Hepatocyte (in vitro differentiated cells): ENCODE measurements at regions not wholly inside any gene's neighbourhood (a gene's known extent, or its start where the extent isn't known, plus 50 kb on each side); places are given as distances from the start of the nearest gene placed in this dataset.
A peak's percentile ranks its signal among the peaks of the same experiment; 100 is the strongest.

Experiments
- DNase-seq: peaks from one replicate; pipeline ENCODE4 v3.0.0-alpha.2; 2016; ENCODE audit warnings: low spot score
- H2AFZ ChIP-seq: fragments of 200-600 bp; sonication (generic); 2 replicates; pipeline ENCODE4 v1.6.0; 2016; ENCODE audit warnings: antibody characterized with exemption, mild to moderate bottlenecking
- H3K27ac ChIP-seq: fragments of 200-600 bp; sonication (generic); 2 replicates; pipeline ENCODE4 v1.5.1; 2016; ENCODE audit warnings: mild to moderate bottlenecking
- H3K27me3 ChIP-seq: fragments of 200-600 bp; sonication (generic); 2 replicates; pipeline ENCODE4 v1.6.1; 2016
- H3K36me3 ChIP-seq: fragments of 200-600 bp; sonication (generic); replicated peaks from 2 replicates; pipeline ENCODE4 v1.5.1; 2016; ENCODE audit warnings: low read depth; ENCODE audit not compliant: insufficient read depth
- H3K4me1 ChIP-seq: fragments of 200-600 bp; sonication (generic); 2 replicates; pipeline ENCODE4 v1.5.1; 2016; ENCODE audit warnings: mild to moderate bottlenecking, moderate library complexity; ENCODE audit not compliant: insufficient read depth
- H3K4me2 ChIP-seq: fragments of 200-600 bp; sonication (generic); 2 replicates; pipeline ENCODE4 v1.6.0; 2016
- H3K4me3 ChIP-seq: fragments of 200-600 bp; sonication (generic); 2 replicates; pipeline ENCODE4 v1.5.1; 2016; ENCODE audit warnings: mild to moderate bottlenecking
- H3K79me2 ChIP-seq: fragments of 200-600 bp; sonication (generic); 2 replicates; pipeline ENCODE4 v1.6.0; 2017; ENCODE audit warnings: mild to moderate bottlenecking
- H3K9me2 ChIP-seq: fragments of 200-600 bp; sonication (generic); replicated peaks from 2 replicates; pipeline ENCODE4 v1.6.0; 2017; ENCODE audit warnings: mild to moderate bottlenecking; ENCODE audit not compliant: insufficient read depth
- H3K9me3 ChIP-seq: fragments of 200-600 bp; sonication (generic); 2 replicates; pipeline ENCODE4 v1.5.1; 2016; ENCODE audit warnings: low read depth, mild to moderate bottlenecking
- H4K20me1 ChIP-seq: fragments of 200-600 bp; sonication (generic); 2 replicates; pipeline ENCODE4 v1.6.0; 2016; ENCODE audit warnings: mild to moderate bottlenecking; ENCODE audit not compliant: insufficient read depth, poor library complexity, severe bottlenecking
- EZH2 ChIP-seq: fragments of 200-600 bp; sonication (generic); IDR thresholded peaks from 2 replicates; pipeline ENCODE4 v1.6.1; 2016; ENCODE audit warnings: antibody characterized with exemption, mild to moderate bottlenecking, borderline replicate concordance
- EZH2phosphoT487 ChIP-seq: fragments of 200-600 bp; sonication (generic); IDR thresholded peaks from one replicate; pipeline ENCODE4 v1.6.1; 2018; ENCODE audit warnings: antibody characterized with exemption, mild to moderate bottlenecking, low read depth, moderate library complexity; ENCODE audit not compliant: unreplicated experiment, severe bottlenecking
- WGBS: methylation state at CpG from one replicate; pipeline ENCODE4 v1.1.6; 2016; ENCODE audit warnings: low lambda C conversion rate; ENCODE audit errors: missing lambda C conversion rate; 5-methylcytosine and 5-hydroxymethylcytosine counted together
- TF ChIP-seq, protein P1 (sequence below): fragments of 200-600 bp; sonication (generic); IDR thresholded peaks from 2 replicates; pipeline ENCODE4 v1.5.1; 2016; ENCODE audit warnings: antibody characterized with exemption, mild to moderate bottlenecking; ENCODE audit not compliant: poor library complexity

DNA sequence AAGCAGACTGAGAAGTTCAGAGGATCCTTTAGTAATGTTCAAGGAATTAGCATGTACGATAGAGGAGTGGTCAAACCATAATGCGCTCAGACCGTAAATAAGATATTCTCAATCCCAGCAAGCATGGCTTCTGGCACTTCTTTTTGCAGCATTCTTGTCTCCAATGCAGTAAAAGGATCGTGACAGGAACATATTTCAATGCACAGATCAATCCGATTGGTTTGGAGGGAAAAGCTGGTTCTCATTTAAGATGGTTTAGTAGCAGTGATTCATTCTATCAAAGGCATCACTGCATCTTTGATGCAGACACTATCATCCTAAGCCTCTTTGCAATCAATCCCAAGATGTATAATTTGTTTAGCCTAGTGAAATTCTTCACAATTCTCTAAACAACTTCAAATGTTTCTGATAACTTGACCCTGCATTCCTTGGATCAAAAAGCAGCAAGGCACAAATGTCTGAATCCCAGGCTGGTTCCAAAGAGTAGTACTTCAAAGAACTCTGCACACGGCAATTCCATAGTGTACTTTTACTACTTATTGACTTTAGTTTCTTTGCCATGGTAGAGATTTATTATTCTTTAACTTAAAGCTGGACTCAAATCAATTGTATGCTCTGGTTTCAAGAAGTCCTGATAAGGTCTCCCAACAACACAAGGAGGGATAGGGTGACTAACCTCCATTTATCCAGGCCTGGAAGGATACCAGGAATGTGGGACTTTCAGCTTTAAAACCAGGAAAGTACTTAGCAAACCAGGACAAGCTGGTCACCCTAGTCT is 96.8 kb upstream of the MDM1 start:
- Histone ChIP-seq H3K4me2 (peak overlapping the region; percentile 11), H3K9me2 (no peaks in the 10 kb centered on the region), H4K20me1 (no peaks in the 10 kb centered on the region), H2AFZ (no peak overlapping the region), H3K4me1 (peaks cover 6% of the 10 kb centered on the region), H3K27me3 (no peaks in the 10 kb centered on the region), H3K27ac (peak overlapping the region; percentile 57), H3K36me3 (no peaks in the 10 kb centered on the region), H3K79me2 (no peaks in the 10 kb centered on the region), H3K4me3 (no peak overlapping the region), H3K9me3 (no peaks in the 10 kb centered on the region)
- TF ChIP-seq EZH2 (no peak), EZH2phosphoT487 (no peak)
- TF ChIP-seq, protein P1, sequence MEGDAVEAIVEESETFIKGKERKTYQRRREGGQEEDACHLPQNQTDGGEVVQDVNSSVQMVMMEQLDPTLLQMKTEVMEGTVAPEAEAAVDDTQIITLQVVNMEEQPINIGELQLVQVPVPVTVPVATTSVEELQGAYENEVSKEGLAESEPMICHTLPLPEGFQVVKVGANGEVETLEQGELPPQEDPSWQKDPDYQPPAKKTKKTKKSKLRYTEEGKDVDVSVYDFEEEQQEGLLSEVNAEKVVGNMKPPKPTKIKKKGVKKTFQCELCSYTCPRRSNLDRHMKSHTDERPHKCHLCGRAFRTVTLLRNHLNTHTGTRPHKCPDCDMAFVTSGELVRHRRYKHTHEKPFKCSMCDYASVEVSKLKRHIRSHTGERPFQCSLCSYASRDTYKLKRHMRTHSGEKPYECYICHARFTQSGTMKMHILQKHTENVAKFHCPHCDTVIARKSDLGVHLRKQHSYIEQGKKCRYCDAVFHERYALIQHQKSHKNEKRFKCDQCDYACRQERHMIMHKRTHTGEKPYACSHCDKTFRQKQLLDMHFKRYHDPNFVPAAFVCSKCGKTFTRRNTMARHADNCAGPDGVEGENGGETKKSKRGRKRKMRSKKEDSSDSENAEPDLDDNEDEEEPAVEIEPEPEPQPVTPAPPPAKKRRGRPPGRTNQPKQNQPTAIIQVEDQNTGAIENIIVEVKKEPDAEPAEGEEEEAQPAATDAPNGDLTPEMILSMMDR, result no peak
- peak; percentile 44 for DNase-seq
- 53% methylated on average over 6 of the region's 6 CpGs for WGBS

DNA sequence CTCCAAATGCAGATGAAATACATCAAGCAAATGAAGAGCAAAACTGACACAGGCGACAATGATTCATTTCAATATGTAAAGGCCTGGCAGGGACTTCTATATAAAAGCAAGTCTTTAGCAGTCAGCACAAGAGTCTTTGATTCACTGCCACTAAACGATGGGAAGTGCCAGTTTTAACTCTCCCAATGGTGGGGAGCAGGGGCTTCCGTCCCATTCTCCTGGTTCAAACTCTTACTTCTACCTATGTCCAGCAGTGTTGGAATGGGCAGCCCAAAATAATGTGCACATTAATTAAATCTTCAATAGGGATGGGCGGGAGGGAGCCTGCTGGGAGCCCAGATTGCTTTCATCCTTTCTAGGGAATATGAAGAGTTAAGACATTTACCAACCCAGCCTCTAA is 97.5 kb upstream of the MDM1 start:
- Histone ChIP-seq H3K4me3 (no peak overlapping the region), H3K9me2 (no peaks in the 10 kb centered on the region), H3K4me1 (peaks cover 6% of the 10 kb centered on the region), H3K27me3 (no peaks in the 10 kb centered on the region), H3K36me3 (no peaks in the 10 kb centered on the region), H3K79me2 (no peaks in the 10 kb centered on the region), H3K9me3 (no peaks in the 10 kb centered on the region), H3K27ac (peak overlapping the region; percentile 57), H2AFZ (no peak overlapping the region), H4K20me1 (no peaks in the 10 kb centered on the region), H3K4me2 (no peak overlapping the region)
- WGBS, result 72% methylated on average over 4 of the region's 4 CpGs
- DNase-seq, result no peak
- TF ChIP-seq, protein P1, result no peak
- TF ChIP-seq EZH2 (no peak), EZH2phosphoT487 (no peak)

DNA sequence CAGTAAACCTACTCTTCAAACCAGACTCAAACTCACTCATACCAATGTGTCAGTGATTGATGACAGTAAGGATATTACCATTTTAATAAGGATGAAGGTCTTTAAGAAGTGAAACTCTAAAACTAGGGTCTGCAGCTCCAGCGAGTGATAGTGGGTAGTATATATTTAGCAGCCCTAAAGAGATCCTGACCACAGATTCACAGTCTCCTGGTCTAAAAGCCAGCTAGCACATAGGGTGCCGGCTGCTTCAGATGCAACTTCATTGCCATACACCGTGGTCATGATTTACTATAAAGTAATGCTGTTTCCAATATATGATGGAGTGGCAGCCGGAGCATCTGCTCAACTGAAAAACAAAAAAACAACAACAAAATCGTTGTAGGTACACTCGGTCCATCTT is 99.6 kb upstream of the MDM1 start:
- Histone ChIP-seq H2AFZ (no peak overlapping the region), H3K4me2 (no peak overlapping the region), H3K4me3 (no peak overlapping the region), H3K79me2 (no peaks in the 10 kb centered on the region), H3K36me3 (no peaks in the 10 kb centered on the region), H3K4me1 (peaks cover 6% of the 10 kb centered on the region), H3K27me3 (no peaks in the 10 kb centered on the region), H4K20me1 (no peaks in the 10 kb centered on the region), H3K27ac (no peak overlapping the region), H3K9me3 (no peaks in the 10 kb centered on the region), H3K9me2 (no peaks in the 10 kb centered on the region)
- TF ChIP-seq EZH2phosphoT487, result no peak
- 83% methylated on average over 6 of the region's 6 CpGs for WGBS
- DNase-seq, result no peak

DNA sequence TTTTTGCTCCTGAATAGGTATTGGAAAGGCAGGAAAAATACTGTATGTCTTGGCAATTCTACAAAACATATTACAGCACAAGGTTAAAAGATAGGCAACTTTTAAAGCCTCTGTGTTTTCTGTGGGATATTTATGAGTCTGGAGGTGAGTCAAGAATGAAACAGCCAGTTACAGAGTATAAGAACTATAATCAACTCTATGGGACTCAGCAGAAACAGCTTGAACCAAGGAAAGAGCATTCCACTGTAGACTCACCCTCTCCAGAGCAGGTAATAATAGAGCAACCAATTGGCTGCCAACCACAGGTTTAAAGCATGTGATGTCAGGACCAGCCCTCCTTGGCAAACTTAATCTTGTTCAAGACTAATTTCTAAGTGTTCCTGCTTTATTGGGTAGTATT is 100.5 kb upstream of the MDM1 start:
- peaks cover 6% of the 10 kb centered on the region for H3K4me1 ChIP-seq
- no peaks in the 10 kb centered on the region for H3K9me3 ChIP-seq
- H3K27ac ChIP-seq, result peak overlapping the region; percentile 8
- no peaks in the 10 kb centered on the region for H3K9me2 ChIP-seq
- H3K4me2 ChIP-seq, result no peak overlapping the region
- H3K4me3 ChIP-seq, result no peak overlapping the region
- H3K36me3 ChIP-seq, result no peaks in the 10 kb centered on the region
- TF ChIP-seq EZH2, result no peak
- TF ChIP-seq, protein P1, result no peak
- TF ChIP-seq EZH2phosphoT487, result no peak
- no peak for DNase-seq
- H3K27me3 ChIP-seq, result no peaks in the 10 kb centered on the region
- H4K20me1 ChIP-seq, result no peaks in the 10 kb centered on the region
- H2AFZ ChIP-seq, result no peak overlapping the region
- no peaks in the 10 kb centered on the region for H3K79me2 ChIP-seq
